HEK293 (cell line): ENCODE measurements at regions not wholly inside any gene's neighbourhood (a gene's known extent, or its start where the extent isn't known, plus 50 kb on each side); places are given as distances from the start of the nearest gene placed in this dataset.
"Not testable (repeated sequence)": the region's sequence is repeated elsewhere in the genome, so short reads cannot be mapped to it uniquely, and the experiment has no call there.

Source experiments
- CTCF ChIA-PET: fragments of 350-600 bp; formaldehyde crosslinking; extraction: SDS; loops from one replicate; lab custom pipeline; 2021; ENCODE audit warnings: antibody characterized with exemption; lab: Yijun Ruan, JAX
- POLR2A ChIA-PET: fragments of 300-600 bp; formaldehyde crosslinking; extraction: SDS; loops from one replicate; lab custom pipeline; 2020; ENCODE audit warnings: antibody characterized with exemption, inconsistent platforms; lab: Yijun Ruan, JAX
- H3K27ac ChIP-seq: fragments of 200-500 bp; sonication (Bioruptor generic); 2 replicates; pipeline ENCODE4 v1.5.1; 2014; ENCODE audit warnings: low read depth, low read length, control low read depth, inconsistent platforms; ENCODE audit errors: extremely low read depth
- H3K36me3 ChIP-seq, 2 experiments: fragments of 200-500 bp in 1 of 2; sonication (Bioruptor generic) in 1 of 2; 1 replicate in 1 of 2; 2 replicates in 1 of 2; pipeline ENCODE4 v1.5.1; 2014 to 2017; ENCODE audit warnings: inconsistent platforms in 2 of 2, low read length in 2 of 2; ENCODE audit not compliant: control insufficient read depth in 2 of 2, insufficient read depth in 1 of 2
- H3K4me1 ChIP-seq: fragments of 200-500 bp; sonication (Bioruptor generic); 2 replicates; pipeline ENCODE4 v1.5.1; 2014; ENCODE audit warnings: mild to moderate bottlenecking, low read length, inconsistent platforms; ENCODE audit not compliant: control insufficient read depth, insufficient read depth
- H3K4me3 ChIP-seq: 2 replicates; pipeline ENCODE4 v1.5.1; 2011; ENCODE audit warnings: low read depth, mild to moderate bottlenecking, control low read depth, low read length, moderate library complexity
- H3K9me3 ChIP-seq: fragments of 200-500 bp; sonication (Bioruptor generic); 2 replicates; pipeline ENCODE4 v1.5.1; 2014; ENCODE audit warnings: low read depth, low read length, inconsistent platforms; ENCODE audit not compliant: control insufficient read depth, insufficient read depth
- BCL11A ChIP-seq: fragments of 450-650 bp; formaldehyde crosslinking; IDR thresholded peaks from 2 replicates; pipeline ENCODE4 v1.5.1; 2016; ENCODE audit warnings: low read depth, missing biosample characterization, missing genetic modification characterization
- FEZF1 ChIP-seq: fragments of 450-650 bp; formaldehyde crosslinking; IDR thresholded peaks from 2 replicates; pipeline ENCODE4 v1.5.1; 2016; ENCODE audit warnings: missing biosample characterization, missing genetic modification characterization
- GLIS2 ChIP-seq: fragments of 450-650 bp; formaldehyde crosslinking; IDR thresholded peaks from 2 replicates; pipeline ENCODE4 v1.5.1; 2016; ENCODE audit warnings: missing biosample characterization, missing genetic modification characterization
- IKZF3 ChIP-seq: fragments of 450-650 bp; IDR thresholded peaks from 2 replicates; pipeline ENCODE4 v1.5.0; 2018; ENCODE audit warnings: missing biosample characterization, mild to moderate bottlenecking, missing genetic modification characterization, moderate library complexity
- MYNN ChIP-seq: fragments of 450-650 bp; formaldehyde crosslinking; IDR thresholded peaks from 2 replicates; pipeline ENCODE4 v1.5.1; 2016; ENCODE audit warnings: missing biosample characterization, missing genetic modification characterization, borderline replicate concordance
- PRDM4 ChIP-seq: fragments of 450-650 bp; formaldehyde crosslinking; IDR thresholded peaks from 2 replicates; pipeline ENCODE4 v1.5.1; 2017; ENCODE audit warnings: missing biosample characterization, missing genetic modification characterization
- PRDM6 ChIP-seq: fragments of 450-650 bp; formaldehyde crosslinking; IDR thresholded peaks from 2 replicates; pipeline ENCODE4 v1.5.1; 2017; ENCODE audit warnings: missing biosample characterization, missing genetic modification characterization
- TCF7L2 ChIP-seq: IDR thresholded peaks from 2 replicates; pipeline ENCODE4 v1.6.1; 2011; ENCODE audit warnings: low read depth, mild to moderate bottlenecking, inconsistent platforms, low read length, moderate library complexity, borderline replicate concordance
- WT1 ChIP-seq: fragments of 450-650 bp; formaldehyde crosslinking; IDR thresholded peaks from 2 replicates; pipeline ENCODE4 v1.5.1; 2016; ENCODE audit warnings: missing biosample characterization, missing genetic modification characterization
- ZBTB21 ChIP-seq: fragments of 450-650 bp; formaldehyde crosslinking; IDR thresholded peaks from 2 replicates; pipeline ENCODE4 v1.5.1; 2017; ENCODE audit warnings: missing biosample characterization, missing genetic modification characterization
- ZEB2 ChIP-seq: fragments of 450-650 bp; formaldehyde crosslinking; IDR thresholded peaks from 2 replicates; pipeline ENCODE4 v1.5.1; 2016; ENCODE audit warnings: missing biosample characterization, missing genetic modification characterization
- ZNF214 ChIP-seq: fragments of 450-650 bp; formaldehyde crosslinking; IDR thresholded peaks from 2 replicates; pipeline ENCODE4 v1.5.1; 2017; ENCODE audit warnings: missing biosample characterization, mild to moderate bottlenecking, missing genetic modification characterization, borderline replicate concordance
- ZNF302 ChIP-seq: fragments of 450-650 bp; formaldehyde crosslinking; IDR thresholded peaks from 2 replicates; pipeline ENCODE4 v1.5.1; 2016; ENCODE audit warnings: missing biosample characterization, missing genetic modification characterization, low read depth
- ZNF366 ChIP-seq: fragments of 450-650 bp; formaldehyde crosslinking; conservative IDR thresholded peaks from 2 replicates; pipeline ENCODE4 v1.5.1; 2016; ENCODE audit warnings: missing biosample characterization, missing genetic modification characterization
- ZNF391 ChIP-seq: fragments of 450-650 bp; formaldehyde crosslinking; IDR thresholded peaks from 2 replicates; pipeline ENCODE4 v1.5.1; 2016; ENCODE audit warnings: low read depth, missing biosample characterization, missing genetic modification characterization, borderline replicate concordance
- ZNF580 ChIP-seq: fragments of 450-650 bp; formaldehyde crosslinking; IDR thresholded peaks from 2 replicates; pipeline ENCODE4 v1.5.1; 2016; ENCODE audit warnings: missing biosample characterization, missing genetic modification characterization
- ZNF600 ChIP-seq: fragments of 450-650 bp; formaldehyde crosslinking; IDR thresholded peaks from 2 replicates; pipeline ENCODE4 v1.5.1; 2016; ENCODE audit warnings: missing biosample characterization, missing genetic modification characterization
- ZNF623 ChIP-seq: fragments of 450-650 bp; formaldehyde crosslinking; IDR thresholded peaks from 2 replicates; pipeline ENCODE4 v1.5.1; 2016; ENCODE audit warnings: missing biosample characterization, missing genetic modification characterization
- ZNF639 ChIP-seq: fragments of 450-650 bp; formaldehyde crosslinking; IDR thresholded peaks from 2 replicates; pipeline ENCODE4 v1.5.1; 2016; ENCODE audit warnings: missing biosample characterization, missing genetic modification characterization
- TF ChIP-seq, protein P1 (sequence below): fragments of 450-650 bp; formaldehyde crosslinking; IDR thresholded peaks from 2 replicates; pipeline ENCODE4; 2016; ENCODE audit warnings: missing biosample characterization, missing genetic modification characterization
- TF ChIP-seq, protein P2 (sequence below): fragments of 450-650 bp; formaldehyde crosslinking; IDR thresholded peaks from 2 replicates; pipeline ENCODE4 v1.5.1; 2016; ENCODE audit warnings: missing biosample characterization, missing genetic modification characterization, borderline replicate concordance
- TF ChIP-seq, protein P3 (sequence below): fragments of 450-650 bp; IDR thresholded peaks from 2 replicates; pipeline ENCODE4 v1.5.1; 2018; ENCODE audit warnings: missing biosample characterization, missing genetic modification characterization

- H3K36me3 ChIP-seq = no peaks in the 10 kb centered on the region
- TF ChIP-seq ZNF302 (no peak), ZNF214 (tag by site-specific recombination) (no peak), TCF7L2 (no peak), ZNF600 (tag by site-specific recombination) (no peak), ZNF623 (tag by site-specific recombination) (no peak), WT1 (tag by site-specific recombination) (peak; percentile 98), MYNN (tag by site-specific recombination) (no peak), ZBTB21 (tag by site-specific recombination) (no peak)
- TF ChIP-seq, protein P1, sequence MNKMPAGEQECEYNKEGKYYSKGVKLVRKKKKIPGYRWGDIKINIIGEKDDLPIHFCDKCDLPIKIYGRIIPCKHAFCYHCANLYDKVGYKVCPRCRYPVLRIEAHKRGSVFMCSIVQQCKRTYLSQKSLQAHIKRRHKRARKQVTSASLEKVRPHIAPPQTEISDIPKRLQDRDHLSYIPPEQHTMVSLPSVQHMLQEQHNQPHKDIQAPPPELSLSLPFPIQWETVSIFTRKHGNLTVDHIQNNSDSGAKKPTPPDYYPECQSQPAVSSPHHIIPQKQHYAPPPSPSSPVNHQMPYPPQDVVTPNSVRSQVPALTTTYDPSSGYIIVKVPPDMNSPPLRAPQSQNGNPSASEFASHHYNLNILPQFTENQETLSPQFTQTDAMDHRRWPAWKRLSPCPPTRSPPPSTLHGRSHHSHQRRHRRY (tag by site-specific recombination) = no peak
- CTCF ChIA-PET = no interaction called here
- H3K9me3 ChIP-seq = no peaks in the 10 kb centered on the region
- no peak overlapping the region for H3K4me3 ChIP-seq
- POLR2A ChIA-PET = no interaction called here
- no peaks in the 10 kb centered on the region; the same call in 1 of the 2 replicates for H3K4me1 ChIP-seq
- no peak overlapping the region for H3K27ac ChIP-seq
Observed at GRCh38 chr4:71110499-71110898, 117.0 kb downstream of the DCK start.

DNA sequence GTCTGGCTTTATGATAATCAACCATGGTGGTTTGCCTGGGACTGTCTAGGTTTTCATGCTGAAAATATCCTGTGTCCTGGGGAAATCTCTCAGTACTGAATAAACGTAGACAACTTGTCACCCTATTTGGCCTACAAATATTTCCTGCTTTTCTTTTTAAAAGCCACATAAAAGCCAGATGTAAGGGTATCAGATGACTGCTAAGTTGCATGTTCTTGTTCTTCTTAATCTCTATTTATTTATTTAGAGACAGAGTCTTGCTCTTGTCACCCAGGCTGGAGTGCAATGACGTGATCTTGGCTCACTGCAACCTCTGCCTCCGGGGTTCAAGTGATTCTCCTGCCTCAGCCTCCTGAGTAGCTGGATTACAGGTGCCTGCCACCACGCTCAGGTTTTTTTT lies 117.7 kb downstream of the DCK start:
- POLR2A ChIA-PET = interaction anchor here (0.6 to 0.7 kb wide), 2 partner anchors 29 to 77 kb away, joined by 3 to 6 read pairs; no protein-coding TSS in a partner anchor
- H3K36me3 ChIP-seq, H3K27ac ChIP-seq, H3K4me1 ChIP-seq, H3K4me3 ChIP-seq, H3K9me3 ChIP-seq, CTCF ChIA-PET: not testable (repeated sequence)
- TF ChIP-seq, protein P2, sequence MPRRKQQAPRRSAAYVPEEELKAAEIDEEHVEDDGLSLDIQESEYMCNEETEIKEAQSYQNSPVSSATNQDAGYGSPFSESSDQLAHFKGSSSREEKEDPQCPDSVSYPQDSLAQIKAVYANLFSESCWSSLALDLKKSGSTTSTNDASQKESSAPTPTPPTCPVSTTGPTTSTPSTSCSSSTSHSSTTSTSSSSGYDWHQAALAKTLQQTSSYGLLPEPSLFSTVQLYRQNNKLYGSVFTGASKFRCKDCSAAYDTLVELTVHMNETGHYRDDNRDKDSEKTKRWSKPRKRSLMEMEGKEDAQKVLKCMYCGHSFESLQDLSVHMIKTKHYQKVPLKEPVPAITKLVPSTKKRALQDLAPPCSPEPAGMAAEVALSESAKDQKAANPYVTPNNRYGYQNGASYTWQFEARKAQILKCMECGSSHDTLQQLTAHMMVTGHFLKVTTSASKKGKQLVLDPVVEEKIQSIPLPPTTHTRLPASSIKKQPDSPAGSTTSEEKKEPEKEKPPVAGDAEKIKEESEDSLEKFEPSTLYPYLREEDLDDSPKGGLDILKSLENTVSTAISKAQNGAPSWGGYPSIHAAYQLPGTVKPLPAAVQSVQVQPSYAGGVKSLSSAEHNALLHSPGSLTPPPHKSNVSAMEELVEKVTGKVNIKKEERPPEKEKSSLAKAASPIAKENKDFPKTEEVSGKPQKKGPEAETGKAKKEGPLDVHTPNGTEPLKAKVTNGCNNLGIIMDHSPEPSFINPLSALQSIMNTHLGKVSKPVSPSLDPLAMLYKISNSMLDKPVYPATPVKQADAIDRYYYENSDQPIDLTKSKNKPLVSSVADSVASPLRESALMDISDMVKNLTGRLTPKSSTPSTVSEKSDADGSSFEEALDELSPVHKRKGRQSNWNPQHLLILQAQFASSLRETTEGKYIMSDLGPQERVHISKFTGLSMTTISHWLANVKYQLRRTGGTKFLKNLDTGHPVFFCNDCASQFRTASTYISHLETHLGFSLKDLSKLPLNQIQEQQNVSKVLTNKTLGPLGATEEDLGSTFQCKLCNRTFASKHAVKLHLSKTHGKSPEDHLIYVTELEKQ (tag by site-specific recombination) = peak; percentile 78; the same call in 1 of the 2 replicates
- peak; percentile 42; the same call in 1 of the 2 replicates for TF ChIP-seq GLIS2 (tag by site-specific recombination)
- TF ChIP-seq ZNF366 = peak; percentile 91
- peak; percentile 96 for TF ChIP-seq BCL11A (tag by site-specific recombination)
- peak; percentile 92 for TF ChIP-seq ZNF639 (tag by site-specific recombination)
- TF ChIP-seq PRDM6 (tag by site-specific recombination) = peak; percentile 81
- TF ChIP-seq, protein P3, sequence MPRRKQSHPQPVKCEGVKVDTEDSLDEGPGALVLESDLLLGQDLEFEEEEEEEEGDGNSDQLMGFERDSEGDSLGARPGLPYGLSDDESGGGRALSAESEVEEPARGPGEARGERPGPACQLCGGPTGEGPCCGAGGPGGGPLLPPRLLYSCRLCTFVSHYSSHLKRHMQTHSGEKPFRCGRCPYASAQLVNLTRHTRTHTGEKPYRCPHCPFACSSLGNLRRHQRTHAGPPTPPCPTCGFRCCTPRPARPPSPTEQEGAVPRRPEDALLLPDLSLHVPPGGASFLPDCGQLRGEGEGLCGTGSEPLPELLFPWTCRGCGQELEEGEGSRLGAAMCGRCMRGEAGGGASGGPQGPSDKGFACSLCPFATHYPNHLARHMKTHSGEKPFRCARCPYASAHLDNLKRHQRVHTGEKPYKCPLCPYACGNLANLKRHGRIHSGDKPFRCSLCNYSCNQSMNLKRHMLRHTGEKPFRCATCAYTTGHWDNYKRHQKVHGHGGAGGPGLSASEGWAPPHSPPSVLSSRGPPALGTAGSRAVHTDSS = peak; percentile 32
- 0 out of 2 replicates have a peak, but pooled peaks have one; percentile 21 for TF ChIP-seq ZNF391 (tag by site-specific recombination)
- peak; percentile 90 for TF ChIP-seq FEZF1 (tag by site-specific recombination)
- TF ChIP-seq PRDM4 (tag by site-specific recombination) = peak; percentile 68
- TF ChIP-seq ZEB2 (tag by site-specific recombination) = 0 out of 2 replicates have a peak, but pooled peaks have one; percentile 53
- TF ChIP-seq IKZF3 = peak; percentile 61; the same call in 1 of the 2 replicates
- TF ChIP-seq ZNF580 (tag by site-specific recombination) = peak; percentile 63; the same call in 1 of the 2 replicates
- peak; percentile 91 for TF ChIP-seq TCF7L2
